Activated naive CD4-positive, alpha-beta T cell treated with anti-CD3 and anti-CD28 coated beads, Interleukin-2, amount 50 U/mL, for 16 hours (primary cell): ENCODE measurements at regions not wholly inside any gene's neighbourhood (a gene's known extent, or its start where the extent isn't known, plus 50 kb on each side); places are given as distances from the start of the nearest gene placed in this dataset.

Source experiments
- DNase-seq: peaks from one replicate; pipeline ENCODE4 v3.0.0-alpha.2; 2020

DNA sequence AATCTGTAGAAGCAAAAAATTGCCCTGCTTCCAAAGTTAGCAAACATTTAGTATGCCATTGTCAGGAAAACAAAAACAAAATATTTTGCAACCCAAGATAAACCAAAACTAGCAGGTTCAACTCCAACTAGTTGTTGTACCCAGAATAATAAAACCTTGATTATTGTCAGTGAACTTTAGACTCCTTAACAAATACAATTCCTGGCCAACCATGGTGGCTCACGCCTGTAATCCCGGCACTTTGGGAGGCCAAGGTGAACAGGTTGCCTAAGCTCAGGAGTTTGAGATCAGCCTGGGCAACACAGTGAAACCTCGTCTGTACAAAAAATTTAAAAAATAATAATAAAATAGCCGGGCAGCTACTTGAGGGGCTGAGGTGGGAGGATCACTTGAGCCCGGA lies 53.6 kb upstream of the EPCAM start:
- DNase-seq = no peak

DNA sequence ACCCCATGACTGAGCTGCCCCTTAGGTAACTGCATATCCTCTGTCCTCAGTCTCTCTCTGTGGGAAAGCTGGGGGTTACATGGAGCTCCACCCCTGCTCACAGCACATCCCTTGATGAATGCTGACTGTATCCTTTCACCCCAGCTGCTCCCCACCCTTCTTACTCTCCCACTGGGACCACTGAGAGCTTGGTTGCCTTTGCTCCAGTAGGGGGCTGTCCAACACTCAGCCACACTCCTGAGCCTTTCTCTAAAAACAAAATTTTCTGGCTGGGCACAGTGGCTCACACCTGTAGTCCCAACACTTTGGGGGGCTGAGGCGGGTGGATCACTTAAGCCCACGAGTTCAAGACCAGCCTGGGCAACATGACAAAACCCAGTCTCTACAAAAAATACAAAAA lies 55.4 kb upstream of the EPCAM start:
- DNase-seq = no peak

DNA sequence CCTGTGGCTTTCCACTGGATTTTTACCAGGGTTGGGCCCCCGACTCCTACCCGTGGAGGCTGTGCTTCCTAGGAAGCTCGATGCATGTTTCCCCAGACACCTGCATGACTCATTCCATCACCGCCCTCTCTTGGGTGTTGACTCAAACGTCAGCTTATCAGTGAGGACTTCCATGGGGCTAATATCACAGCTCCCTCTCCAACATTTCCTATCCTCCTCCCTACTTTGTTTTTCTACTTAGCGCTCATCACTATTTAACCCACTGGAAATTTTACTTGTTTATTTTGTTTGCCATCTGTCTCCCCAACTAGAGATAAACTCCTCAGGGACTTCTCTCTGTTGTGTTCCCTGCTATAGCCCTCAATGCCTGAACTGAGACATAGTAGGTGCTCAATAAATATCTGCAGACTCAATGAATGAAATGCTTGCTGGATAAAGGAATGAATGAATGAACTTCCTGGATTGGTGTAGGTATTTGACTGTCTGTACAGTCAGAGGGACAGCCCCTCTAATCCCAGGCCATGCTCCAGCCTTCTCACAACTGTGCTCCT lies 55.9 kb upstream of the EPCAM start:
- no peak for DNase-seq

DNA sequence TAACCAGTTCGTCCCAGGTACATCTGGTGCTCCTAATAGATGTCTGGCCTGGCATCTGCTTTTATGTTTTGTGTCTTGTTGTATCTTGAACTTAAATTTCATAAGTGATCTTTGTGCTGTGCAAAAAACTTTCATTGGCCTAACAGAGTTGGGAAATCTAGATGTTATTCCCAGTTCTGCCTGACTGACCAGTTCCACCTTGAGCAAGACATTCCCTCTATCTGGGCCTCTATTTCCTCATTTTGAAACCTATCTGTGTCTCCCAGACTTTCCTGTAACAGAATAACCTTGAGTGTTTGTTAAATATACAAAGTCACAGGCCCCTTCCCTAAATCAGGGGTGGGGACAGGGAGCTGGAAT lies 56.6 kb upstream of the EPCAM start:
- no peak for DNase-seq

DNA sequence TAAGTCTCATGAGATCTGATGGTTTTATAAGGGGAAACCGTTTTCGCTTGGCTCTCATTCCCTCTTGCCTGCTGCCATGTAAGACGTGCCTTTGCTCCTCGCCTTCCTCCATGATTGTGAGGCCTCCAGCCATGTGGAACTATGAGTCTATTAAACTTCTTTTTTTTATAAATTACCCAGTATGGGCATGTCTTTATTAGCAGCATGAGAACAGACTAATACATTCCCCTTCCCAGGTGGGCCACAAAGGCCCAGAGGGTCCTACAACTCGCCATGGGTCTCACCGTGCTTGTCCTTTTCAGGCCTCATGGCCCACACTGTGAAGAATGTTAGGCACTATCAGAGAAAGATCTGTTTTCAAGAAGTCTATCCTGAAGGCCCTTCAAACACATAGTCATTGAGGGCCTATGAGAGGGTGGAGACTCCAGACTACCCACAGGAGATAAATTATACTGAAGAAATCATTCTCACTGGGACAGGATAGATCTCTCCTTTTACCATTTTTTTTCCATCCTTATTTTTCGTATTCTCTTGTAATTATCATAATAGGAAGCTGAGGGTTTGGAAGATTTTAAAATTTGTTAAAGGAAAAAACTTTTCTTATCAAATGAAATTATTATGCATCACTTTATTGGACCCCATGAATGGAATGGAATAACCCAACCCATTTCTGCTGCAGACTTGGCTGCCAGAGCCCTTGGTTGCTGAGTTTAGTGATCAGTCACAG lies 57.2 kb upstream of the EPCAM start:
- DNase-seq = no peak

DNA sequence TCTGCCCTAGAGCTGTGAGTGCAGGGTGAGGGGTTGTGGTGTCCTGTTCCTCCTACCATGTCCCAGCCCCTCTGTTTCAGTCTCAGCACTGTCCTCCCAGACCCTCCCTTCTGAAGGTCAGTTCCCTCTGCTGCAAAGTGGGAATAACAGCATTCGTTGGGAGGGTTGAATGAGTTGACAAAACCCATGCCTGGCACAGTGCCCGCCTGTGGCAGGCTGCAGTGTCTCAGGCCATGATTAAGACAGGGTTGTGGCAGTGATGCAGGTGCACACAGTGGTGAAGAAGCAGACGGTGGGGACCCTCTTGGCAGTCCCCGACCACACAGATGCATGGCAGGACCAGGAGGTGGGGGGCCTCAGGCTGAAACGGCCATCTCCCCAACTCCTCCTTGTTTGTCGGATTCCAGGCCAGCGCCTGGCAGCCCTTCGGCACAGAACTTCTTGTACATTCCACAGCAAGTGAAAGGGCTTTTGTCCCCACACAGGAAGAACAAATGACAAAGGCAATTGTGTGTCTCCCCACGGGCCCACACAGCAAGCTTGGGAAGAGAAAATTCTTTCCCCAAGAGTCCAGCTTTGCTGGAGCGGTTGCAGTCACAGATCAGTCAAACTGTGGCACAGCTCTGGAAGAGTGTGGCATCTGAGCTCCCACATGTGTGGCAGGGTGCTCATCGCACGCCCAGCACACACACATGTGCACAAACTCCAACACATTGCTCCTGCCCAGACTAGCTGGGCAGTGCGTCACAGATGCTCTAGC lies 58.1 kb upstream of the EPCAM start:
- no peak for DNase-seq

DNA sequence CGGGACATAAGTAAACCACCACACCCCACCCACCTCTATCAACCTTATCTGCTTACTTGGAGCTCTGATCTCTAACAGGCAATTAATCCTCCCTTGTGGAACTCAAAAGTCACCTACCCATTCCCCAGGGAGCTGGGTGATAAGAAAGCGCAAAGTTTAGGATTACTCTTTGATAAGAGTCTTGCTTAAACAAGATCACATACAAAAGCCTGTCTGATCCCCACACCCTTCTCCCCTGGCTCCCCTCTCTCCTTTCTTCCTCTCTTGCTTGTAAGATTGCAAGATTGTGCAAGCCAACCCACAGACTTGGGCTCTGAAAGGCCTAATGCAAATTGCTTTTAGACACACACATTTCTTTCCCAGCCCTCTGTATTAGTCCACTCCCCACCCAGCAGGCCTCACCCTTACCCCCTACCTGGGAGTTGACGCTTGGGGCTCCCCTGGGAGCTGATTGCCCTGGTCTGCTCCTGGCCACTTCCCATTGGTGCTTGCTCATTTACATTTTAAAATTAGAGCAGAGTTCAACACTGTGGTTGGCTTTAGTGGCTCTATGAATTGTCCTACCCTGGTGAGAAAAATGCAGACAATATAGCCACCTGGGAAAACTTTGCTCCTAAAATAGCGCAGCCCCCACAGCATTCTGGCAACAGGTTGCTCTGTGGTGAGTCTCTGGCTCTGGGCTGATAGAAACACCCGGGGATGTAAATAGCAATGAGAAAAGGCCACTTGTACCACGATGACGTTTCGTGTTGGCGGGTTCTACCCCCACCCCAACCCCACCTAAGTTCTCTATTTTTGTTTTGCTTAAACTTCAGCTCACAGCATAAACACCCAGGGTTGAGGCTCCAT lies 58.9 kb upstream of the EPCAM start:
- DNase-seq = no peak

DNA sequence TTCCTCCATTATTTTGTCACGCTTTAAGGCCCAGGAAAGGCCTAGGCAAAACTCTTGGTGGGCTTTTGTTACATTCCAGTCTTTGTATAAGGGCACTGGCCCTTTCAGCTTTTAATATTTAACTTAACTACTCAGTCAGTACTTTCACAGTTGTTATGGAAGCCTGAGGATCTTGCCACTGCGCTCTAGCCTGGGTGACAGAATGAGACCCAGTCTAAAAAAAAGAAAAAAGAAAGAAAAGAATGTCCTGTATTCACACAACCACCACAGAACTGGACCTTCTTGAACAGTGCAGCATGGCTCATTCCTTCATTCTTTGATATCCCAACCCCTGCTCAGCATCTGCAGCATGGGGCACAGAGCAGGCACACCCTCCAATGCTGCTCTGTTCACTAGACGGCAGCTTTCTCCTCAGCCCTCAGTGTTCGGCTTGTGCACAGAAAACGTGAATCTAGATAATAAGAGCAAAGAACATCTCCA lies 59.6 kb upstream of the EPCAM start:
- DNase-seq = no peak

DNA sequence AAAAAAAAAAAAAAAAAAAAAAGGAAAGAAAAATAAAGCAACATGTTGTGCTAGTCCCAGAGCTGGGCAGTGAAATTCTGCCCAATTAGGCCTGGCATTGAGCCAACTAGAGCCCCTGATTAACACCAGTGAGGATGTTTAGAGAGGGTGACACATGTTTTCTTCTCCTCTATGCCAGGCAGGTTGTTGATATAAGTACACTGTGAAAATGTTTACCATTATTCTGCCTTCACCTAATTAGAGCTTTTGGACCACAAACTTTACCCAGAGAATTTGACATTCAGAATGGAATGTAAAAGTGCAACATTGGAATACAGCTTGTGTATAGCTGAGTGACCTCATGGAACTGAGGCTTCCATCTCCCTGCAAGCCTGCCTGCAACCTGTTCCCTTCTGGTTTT lies 62.0 kb upstream of the EPCAM start:
- DNase-seq = no peak

DNA sequence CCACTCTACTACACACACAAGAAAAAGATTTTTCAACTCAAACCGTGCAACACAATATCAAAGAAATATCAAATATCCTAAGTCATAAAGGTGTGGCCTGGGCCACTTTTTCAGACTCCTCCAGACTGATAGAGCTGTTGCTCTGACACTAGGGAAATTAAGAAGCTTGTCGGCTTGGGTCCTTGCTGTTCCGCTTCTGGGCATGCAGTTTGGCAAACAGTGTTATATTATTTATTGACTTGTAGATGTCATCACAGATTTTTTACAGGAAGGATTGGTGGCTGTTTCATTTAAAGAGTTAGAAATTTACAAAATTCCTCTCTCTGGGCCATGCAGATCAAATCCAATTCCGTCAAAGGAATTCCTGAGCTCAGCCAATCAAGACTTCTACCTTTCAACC lies 64.5 kb upstream of the EPCAM start:
- no peak for DNase-seq

DNA sequence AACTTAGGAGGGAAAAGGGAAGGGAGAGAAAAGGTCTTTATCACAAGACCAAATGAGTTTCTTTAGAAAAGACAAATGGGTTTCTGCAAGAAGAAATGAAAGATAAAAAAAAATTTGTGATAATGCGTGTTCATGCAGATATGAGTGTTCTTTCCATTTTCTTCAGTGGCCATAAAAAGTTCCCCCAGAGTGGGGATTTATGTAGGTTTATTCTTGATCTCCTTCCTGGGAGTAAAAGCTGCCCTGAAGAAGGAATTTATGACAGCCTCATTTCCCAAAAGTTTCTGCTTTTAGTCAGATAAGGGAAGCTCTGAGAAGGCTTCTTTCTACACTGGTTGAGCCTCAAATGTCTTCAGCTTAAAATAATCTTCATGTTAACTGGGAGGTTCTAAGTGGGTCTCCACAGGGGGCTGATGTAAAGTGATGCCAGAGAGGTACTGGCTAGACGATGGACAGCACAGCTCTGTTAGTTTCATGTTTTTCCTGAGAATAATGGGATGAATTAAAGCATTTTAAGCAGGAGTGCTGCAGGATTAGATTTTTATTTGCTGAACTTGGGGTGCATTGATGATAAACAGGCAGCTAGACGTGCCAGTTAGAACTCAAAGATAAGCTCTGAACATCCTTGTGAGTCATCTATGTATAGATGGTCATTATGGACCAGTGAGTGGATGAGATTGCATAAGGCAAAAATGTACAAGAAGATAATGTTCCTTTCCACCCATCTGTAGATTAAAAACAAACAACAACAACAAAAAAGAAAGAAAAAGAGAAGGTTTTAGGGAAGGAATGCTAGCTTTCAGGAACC lies 65.6 kb upstream of the EPCAM start:
- DNase-seq = no peak

DNA sequence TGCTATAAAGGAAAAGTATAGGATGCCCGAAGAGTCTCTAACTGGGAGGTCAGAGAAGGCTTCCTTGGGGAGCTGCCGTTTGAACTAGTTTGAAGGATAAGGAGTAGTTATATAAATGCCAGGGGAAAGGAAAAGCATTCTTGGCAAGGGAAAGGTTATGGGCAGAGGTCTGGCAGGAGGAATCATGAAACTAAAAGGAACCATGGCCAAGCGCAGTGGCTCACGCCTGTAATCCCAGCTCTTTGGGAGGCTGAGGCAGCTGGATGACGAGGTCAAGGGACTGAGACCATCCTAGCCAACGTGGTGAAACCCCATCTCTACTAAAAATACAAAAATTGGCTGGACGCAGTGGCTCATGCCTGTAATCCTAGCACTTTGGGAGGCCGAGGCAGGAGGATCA lies 66.8 kb upstream of the EPCAM start:
- no peak for DNase-seq

DNA sequence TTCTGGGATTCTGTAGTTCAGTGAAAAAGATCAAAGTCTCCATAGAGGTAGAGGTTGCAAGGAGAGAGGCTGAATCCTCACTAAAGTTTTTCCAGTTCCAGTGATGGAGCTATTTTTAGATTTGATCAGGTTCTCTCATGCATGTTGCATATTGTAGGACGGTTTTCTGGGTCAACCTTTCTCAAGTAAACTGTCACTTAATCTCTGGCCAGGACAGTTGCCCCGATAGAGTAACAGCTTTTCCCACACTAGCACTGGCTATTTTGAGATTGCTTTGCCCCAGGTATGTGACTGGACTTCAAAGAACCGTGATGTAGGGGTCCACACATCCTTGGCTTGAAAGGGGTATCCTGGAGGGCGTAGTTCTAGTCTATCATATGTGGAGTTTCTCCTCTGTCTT lies 67.4 kb upstream of the EPCAM start:
- DNase-seq = no peak

DNA sequence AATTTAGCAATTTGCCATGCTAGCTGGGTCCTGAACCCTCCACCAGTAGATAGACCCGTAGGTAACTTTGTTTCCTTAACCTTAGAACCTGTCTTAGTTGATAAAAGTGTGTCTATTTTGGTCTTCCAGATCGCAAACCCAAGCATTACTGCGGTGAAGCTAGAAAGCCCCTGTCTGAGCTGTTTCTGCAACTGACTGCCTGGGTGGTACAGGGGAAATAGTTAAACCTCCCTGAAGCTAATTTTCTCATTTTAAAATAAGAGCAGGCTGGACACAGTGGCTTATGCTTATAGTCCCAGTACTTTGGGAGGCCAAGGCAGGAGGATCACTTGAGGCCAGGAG lies 67.9 kb upstream of the EPCAM start:
- DNase-seq = no peak

DNA sequence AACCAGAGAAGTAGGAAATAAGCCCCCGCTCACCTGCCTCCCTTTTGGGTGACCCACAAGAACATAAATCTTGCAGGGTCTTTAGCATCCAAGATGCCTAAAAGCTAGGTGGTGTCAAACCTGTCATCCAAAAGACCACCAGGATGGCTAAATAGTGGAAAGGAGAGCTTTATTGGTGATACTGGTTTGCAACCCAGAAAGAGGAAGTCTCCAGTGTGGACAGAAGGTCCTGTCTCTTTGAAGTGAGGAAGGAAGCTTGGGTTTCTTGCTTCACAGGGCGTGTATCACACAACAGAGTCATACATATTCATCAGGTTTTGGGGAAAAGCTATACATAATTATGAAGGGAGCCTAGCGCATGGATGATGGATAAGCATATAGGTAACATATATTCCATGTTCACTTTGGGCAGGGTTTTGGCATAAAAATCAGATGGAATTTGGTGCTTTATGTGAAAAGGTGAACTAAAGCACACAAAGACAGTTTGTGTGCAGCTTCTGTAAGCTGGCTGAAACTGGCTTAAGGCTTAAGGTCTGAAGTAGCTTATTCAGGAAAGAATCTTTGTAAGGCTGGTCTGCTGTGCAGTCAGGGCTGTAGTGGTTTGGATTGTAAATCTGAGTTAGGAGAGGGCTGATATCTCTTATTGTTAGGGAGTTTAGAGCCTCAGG lies 68.4 kb upstream of the EPCAM start:
- no peak for DNase-seq

DNA sequence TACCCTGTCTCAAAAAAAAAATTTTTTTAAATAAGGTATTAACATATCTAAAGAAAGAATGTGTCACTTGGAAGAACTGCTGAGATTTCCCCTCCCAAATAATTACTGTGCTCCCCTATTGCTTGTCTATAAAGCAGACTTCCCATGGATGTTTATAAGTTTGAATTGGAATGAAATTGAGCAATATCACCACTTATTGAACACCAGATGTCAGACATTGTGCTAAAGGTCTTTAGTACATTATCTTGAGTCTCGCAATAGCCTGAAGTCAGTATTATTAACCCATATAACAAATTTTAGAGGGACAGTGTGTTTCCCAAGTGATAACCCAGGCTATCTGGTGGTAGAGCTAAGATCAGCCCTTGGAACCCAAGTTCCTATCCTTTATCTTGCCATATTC lies 69.0 kb upstream of the EPCAM start:
- DNase-seq = no peak

DNA sequence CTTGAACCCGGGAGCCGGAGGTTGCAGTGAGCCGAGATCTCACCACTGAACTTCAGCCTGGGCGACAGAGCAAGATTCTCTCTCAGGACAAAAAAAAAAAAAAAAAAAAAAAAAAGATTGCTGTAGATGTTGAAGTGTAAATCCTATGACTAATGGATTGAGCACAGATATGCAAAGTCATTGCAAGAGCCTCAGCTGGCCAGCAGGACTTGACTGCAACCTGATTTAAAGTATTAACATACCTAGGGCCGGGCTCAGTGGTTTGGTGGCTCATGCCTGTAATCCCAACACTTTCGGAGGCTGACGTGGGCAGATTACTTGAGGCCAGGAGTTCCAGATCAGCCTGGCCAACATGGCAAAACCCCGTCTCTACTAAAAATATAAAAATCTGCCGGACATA lies 69.6 kb upstream of the EPCAM start:
- no peak for DNase-seq

DNA sequence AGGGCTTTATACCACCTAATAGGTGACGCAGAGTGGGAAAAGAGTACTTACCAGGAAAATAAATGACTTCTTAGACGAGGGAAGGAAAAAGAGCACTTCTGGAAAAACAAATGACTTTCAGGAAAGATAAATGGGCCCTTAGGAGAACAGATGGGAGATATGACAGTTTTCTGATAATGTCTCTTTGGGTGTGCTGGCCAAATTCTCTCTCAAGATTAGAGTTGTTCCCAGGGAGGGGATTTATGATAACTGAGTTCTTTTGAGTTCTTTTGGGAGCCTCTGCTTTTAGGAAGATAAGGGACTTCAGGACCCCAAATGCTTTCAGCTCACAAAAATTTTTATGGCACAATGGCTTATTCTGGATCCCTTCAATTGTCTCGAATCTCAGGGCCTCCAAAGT lies 70.3 kb upstream of the EPCAM start:
- DNase-seq = no peak

DNA sequence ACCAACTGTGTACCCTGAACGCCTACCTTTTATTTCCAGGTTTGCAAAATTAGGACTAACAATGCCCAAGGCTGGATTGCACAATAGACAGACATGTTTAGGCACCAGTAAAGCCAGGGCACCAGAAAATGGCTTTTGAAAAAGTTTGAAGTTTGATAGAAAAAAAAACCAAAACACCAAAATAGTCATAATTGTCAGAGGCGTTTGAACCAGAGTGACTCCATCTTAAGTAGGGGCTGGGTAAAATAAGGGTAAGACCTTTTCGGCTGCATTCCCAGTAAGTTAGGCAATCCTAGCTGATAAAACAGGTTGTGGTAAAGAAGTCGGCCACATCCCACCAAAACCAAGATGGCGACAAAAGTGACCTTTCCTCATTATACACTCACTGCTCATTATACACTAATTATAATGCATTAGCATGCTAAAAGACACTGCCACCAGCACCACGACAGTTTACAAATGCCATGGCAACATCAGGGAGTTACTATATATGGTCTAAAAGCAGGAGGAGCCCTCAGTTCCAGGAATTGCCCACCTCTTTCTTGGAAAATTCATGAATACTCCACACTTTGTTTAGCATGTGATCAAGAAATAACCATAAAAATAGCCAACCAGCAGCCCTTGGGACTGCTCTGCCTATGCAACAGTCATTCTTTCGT lies 71.2 kb upstream of the EPCAM start:
- no peak for DNase-seq

DNA sequence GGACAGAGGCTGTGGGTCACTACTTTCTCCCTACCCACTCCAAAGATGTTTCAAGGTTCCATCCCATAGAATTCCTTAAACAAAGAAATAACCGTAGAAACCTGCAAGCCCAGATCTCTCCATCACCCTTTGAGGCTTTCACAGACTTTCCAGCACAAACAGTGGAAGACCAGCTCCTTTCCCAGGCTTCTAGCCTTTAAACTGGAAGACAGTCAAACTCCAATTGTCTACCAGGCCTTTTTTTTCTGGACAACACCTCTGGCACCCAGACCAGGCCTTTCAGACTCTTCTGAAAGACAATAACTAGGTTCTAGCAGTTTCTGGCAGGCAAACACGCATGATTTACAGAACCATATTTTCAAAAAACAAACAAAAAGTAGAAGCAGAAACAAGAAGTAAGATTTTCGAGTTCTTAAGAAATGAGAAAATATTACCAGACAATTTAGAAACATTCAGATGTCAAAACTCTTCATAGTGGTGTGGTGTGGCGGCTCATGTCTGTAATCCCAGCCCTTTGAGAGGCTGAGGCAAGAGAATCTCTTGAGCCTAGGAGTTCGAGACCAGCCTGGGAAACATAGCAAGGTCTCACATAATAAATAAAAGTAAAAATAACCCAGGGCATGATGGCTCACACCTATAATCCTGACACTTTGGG lies 73.0 kb upstream of the EPCAM start:
- DNase-seq = no peak
